Colonic mucosa (tissue), 4 donors: ENCODE measurements at regions not wholly inside any gene's neighbourhood (a gene's known extent, or its start where the extent isn't known, plus 50 kb on each side); places are given as distances from the start of the nearest gene placed in this dataset.

Experiments
- DNase-seq: peaks from one replicate; pipeline ENCODE4 v3.0.0-alpha.2; 2020
- H3K27ac ChIP-seq: fragments of 200-600 bp; one replicate; pipeline ENCODE4 v1.8.0; 2021
- H3K27me3 ChIP-seq: fragments of 200-600 bp; one replicate; pipeline ENCODE4 v1.8.0; 2021
- H3K36me3 ChIP-seq: fragments of 200-600 bp; one replicate; pipeline ENCODE4 v1.8.0; 2021
- H3K4me1 ChIP-seq: fragments of 200-600 bp; one replicate; pipeline ENCODE4 v1.8.0; 2021; ENCODE audit warnings: mild to moderate bottlenecking
- H3K4me3 ChIP-seq: fragments of 200-600 bp; one replicate; pipeline ENCODE4 v1.8.0; 2021
- H3K9ac ChIP-seq, 2 donors: one replicate each; pipeline ENCODE4 v1.7.0; 2013; ENCODE audit warnings: control low read depth in 2 of 2, low read depth in 2 of 2, low read length in 2 of 2
- H3K9me3 ChIP-seq: fragments of 200-600 bp; one replicate; pipeline ENCODE4 v1.8.0; 2021
- CTCF ChIP-seq: fragments of 200-600 bp; IDR thresholded peaks from one replicate; pipeline ENCODE4 v1.8.0; 2022; ENCODE audit warnings: antibody characterized with exemption, mild to moderate bottlenecking
- intact Hi-C: fragments of 100-400 bp; cut with DNase I; formaldehyde crosslinking; loops from one replicate; pipeline ENCODE4 v1.14.1; 2022
- donor health status: healthy.
- donor health status: DM: no; HTN: no; CAD: no.
- donor health status: DM: no; HTN: no; CAD: no.

GRCh38 chr21:15964236-15964855 lies 234.6 kb downstream of the USP25 start:
- DNase-seq: no peak
- TF ChIP-seq CTCF: no peak
- Histone ChIP-seq H3K9ac (no peak overlapping the region), H3K36me3 (no peaks in the 10 kb centered on the region), H3K4me3 (no peak overlapping the region), H3K4me1 (no peaks in the 10 kb centered on the region), H3K27me3 (no peaks in the 10 kb centered on the region), H3K9me3 (no peaks in the 10 kb centered on the region), H3K27ac (no peak overlapping the region)
- intact Hi-C loops: no loop called here

- Histone ChIP-seq H3K4me3 (no peak overlapping the region), H3K9ac (no peak overlapping the region), H3K27ac (no peak overlapping the region), H3K4me1 (no peaks in the 10 kb centered on the region), H3K36me3 (no peaks in the 10 kb centered on the region), H3K27me3 (no peaks in the 10 kb centered on the region), H3K9me3 (no peaks in the 10 kb centered on the region)
- no peak for DNase-seq
- intact Hi-C loops: no loop called here
- TF ChIP-seq CTCF: no peak
Observed at GRCh38 chr21:15966231-15966630, 236.4 kb downstream of the USP25 start.

- Histone ChIP-seq H3K4me3 (no peak overlapping the region), H3K27ac (no peak overlapping the region), H3K9me3 (no peaks in the 10 kb centered on the region), H3K9ac (no peak overlapping the region), H3K4me1 (no peaks in the 10 kb centered on the region), H3K27me3 (no peaks in the 10 kb centered on the region), H3K36me3 (no peaks in the 10 kb centered on the region)
- intact Hi-C loops: no loop called here
- no peak for TF ChIP-seq CTCF
- no peak for DNase-seq
Observed at GRCh38 chr21:15966651-15967050, 236.9 kb downstream of the USP25 start.

GRCh38 chr21:15967661-15968060 lies 237.9 kb downstream of the USP25 start:
- Histone ChIP-seq H3K27ac (no peak overlapping the region), H3K9me3 (no peaks in the 10 kb centered on the region), H3K27me3 (no peaks in the 10 kb centered on the region), H3K4me1 (no peaks in the 10 kb centered on the region), H3K4me3 (no peak overlapping the region), H3K36me3 (no peaks in the 10 kb centered on the region), H3K9ac (no peak overlapping the region)
- no peak for TF ChIP-seq CTCF
- no peak for DNase-seq
- intact Hi-C loops: no loop called here

GRCh38 chr21:15968776-15969310 lies 239.1 kb downstream of the USP25 start:
- TF ChIP-seq CTCF: no peak
- no peaks in the 10 kb centered on the region for H3K4me1 ChIP-seq
- H3K9me3 ChIP-seq: no peaks in the 10 kb centered on the region
- intact Hi-C loops: no loop called here
- DNase-seq: no peak
- no peak overlapping the region for H3K27ac ChIP-seq
- no peak overlapping the region for H3K9ac ChIP-seq
- H3K4me3 ChIP-seq: no peak overlapping the region
- no peaks in the 10 kb centered on the region for H3K27me3 ChIP-seq
- no peaks in the 10 kb centered on the region for H3K36me3 ChIP-seq
